ENCODE measurements at regions not wholly inside any gene's neighbourhood (a gene's known extent, or its start where the extent isn't known, plus 50 kb on each side); places are given as distances from the start of the nearest gene placed in this dataset.

DNA sequence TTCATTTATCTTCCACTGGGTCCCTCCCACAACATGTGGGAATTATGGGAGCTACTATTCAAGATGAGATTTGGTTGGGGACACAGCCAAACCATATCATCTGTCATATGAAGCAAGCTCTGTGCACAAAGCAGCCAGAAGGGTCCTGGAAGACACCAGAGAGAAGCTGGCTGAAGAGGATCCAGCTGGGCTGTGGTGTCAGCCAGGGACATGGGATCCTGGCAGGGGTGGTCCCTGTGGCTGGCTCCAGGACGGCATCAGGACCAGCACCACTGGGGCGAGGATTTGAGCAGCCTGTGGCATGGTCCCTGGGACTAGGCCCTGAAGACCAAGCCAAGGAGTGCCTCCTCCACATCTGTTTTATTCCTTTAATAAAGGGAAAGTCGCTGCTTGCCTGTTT is 84.8 kb upstream of the HDAC4 start:
- Histone ChIP-seq H3K27me3 (replicated peaks; ENCODE audit: control insufficient read depth, insufficient read depth, low read length) (peaks cover 1% of the 10 kb centered on the region; the same call in 1 of the 2 replicates), H3K4me3 (replicated peaks; ENCODE audit: low read depth, low read length) (no peak overlapping the region), H3K36me3 (ENCODE audit: control insufficient read depth, insufficient read depth, low read length) (no peaks in the 10 kb centered on the region)
- no peak for DNase-seq (ENCODE audit: extremely low read depth, insufficient read length)
- no peak for TF ChIP-seq CTCF (IDR thresholded peaks at IDR 0.05; ENCODE audit: insufficient read depth, low read length, poor library complexity, severe bottlenecking)

DNA sequence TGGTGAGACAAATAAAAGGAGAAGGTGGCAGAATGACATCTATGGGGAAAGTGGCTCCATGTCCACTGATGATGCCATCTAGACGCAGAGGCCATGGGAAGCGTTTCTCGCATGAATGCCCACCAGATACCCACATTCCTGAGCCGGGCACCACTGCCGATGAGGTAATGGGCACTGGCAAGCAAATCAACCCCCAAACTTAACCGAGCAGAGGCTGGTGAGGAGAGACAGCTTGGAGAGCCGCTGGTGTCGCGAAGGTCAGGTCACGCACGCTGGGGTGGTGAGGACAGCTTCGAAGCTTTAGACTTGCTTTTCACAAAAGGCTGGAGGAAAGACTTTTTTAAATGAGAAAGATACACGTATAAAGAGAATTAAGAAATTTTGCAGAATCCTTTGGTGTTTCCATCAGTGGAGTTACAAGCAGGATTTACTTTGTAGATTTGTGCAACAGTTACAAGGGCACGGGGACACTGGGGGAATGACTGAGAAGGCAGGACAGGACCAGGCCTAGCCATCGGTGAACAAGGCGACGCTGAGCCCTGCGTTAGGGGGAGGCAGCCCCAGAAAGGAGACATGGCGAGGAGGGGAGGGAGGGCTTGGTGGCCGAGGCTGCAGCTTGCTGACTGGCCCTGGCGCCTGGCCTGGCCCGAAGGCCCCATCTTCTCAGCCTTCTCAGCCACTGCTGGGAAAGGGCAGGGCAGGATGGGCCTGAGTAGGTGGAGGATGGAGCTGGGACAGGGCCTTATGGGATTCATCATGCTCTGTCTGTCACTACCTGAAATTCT is 83.9 kb upstream of the HDAC4 start:
- TF ChIP-seq CTCF (IDR thresholded peaks at IDR 0.05; ENCODE audit: insufficient read depth, low read length, poor library complexity, severe bottlenecking): no peak
- Histone ChIP-seq H3K4me3 (replicated peaks; ENCODE audit: low read depth, low read length) (no peak overlapping the region), H3K36me3 (ENCODE audit: control insufficient read depth, insufficient read depth, low read length) (no peaks in the 10 kb centered on the region), H3K27me3 (replicated peaks; ENCODE audit: control insufficient read depth, insufficient read depth, low read length) (peaks cover 1% of the 10 kb centered on the region; the same call in 1 of the 2 replicates)
- no peak for DNase-seq (ENCODE audit: extremely low read depth, insufficient read length)

GRCh38 chr2:239482778-239483712 is 82.2 kb upstream of the HDAC4 start:
- Histone ChIP-seq H3K36me3 (ENCODE audit: control insufficient read depth, insufficient read depth, low read length) (no peaks in the 10 kb centered on the region), H3K27me3 (replicated peaks; ENCODE audit: control insufficient read depth, insufficient read depth, low read length) (no peaks in the 10 kb centered on the region; the same call in 1 of the 2 replicates), H3K4me3 (replicated peaks; ENCODE audit: low read depth, low read length) (no peak overlapping the region)
- TF ChIP-seq CTCF (IDR thresholded peaks at IDR 0.05; ENCODE audit: insufficient read depth, low read length, poor library complexity, severe bottlenecking): no peak
- no peak for DNase-seq (ENCODE audit: extremely low read depth, insufficient read length)

DNA sequence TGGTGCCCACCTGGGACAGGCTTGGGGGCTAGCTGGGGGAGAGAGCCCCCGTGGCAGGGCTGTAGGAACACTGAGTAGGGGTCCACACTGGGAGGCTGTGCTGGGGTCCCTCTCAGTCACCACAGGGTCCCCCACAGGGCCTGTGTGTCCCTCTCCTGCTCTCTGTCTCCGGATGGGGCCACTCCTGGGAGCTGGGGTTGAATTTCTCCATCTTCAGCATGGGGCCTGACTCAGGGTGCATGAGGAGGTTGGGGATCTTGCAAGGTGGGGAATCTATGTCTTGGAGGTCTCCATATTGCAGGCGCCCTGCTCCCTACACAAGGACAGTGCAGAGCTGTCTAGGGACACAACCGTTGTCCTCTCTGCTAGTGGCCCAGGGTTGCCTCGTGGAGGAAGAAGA is 78.7 kb upstream of the HDAC4 start:
- DNase-seq (ENCODE audit: extremely low read depth, insufficient read length): no peak
- no peak for TF ChIP-seq CTCF (IDR thresholded peaks at IDR 0.05; ENCODE audit: insufficient read depth, low read length, poor library complexity, severe bottlenecking)
- Histone ChIP-seq H3K4me3 (replicated peaks; ENCODE audit: low read depth, low read length) (no peak overlapping the region), H3K27me3 (replicated peaks; ENCODE audit: control insufficient read depth, insufficient read depth, low read length) (no peaks in the 10 kb centered on the region), H3K36me3 (ENCODE audit: control insufficient read depth, insufficient read depth, low read length) (no peaks in the 10 kb centered on the region)

GRCh38 chr2:239477591-239477990 is 76.8 kb upstream of the HDAC4 start:
- H3K27me3 ChIP-seq (replicated peaks; ENCODE audit: control insufficient read depth, insufficient read depth, low read length): no peaks in the 10 kb centered on the region; the same call in 1 of the 2 replicates
- DNase-seq (ENCODE audit: extremely low read depth, insufficient read length): no peak
- TF ChIP-seq CTCF (IDR thresholded peaks at IDR 0.05; ENCODE audit: insufficient read depth, low read length, poor library complexity, severe bottlenecking): no peak
- H3K36me3 ChIP-seq (ENCODE audit: control insufficient read depth, insufficient read depth, low read length): no peaks in the 10 kb centered on the region
- H3K4me3 ChIP-seq (replicated peaks; ENCODE audit: low read depth, low read length): no peak overlapping the region

Data from GM06990 (cell line).